Activated effector memory CD4-positive, alpha-beta T cell treated with Interleukin-2 at 50 U/mL for 16 hours (primary cell): ENCODE measurements at regions not wholly inside any gene's neighbourhood (a gene's known extent, or its start where the extent isn't known, plus 50 kb on each side); places are given as distances from the start of the nearest gene placed in this dataset.

Experiments used
- DNase-seq: peaks from one replicate; pipeline ENCODE4 v3.0.0-alpha.2; 2020

DNA sequence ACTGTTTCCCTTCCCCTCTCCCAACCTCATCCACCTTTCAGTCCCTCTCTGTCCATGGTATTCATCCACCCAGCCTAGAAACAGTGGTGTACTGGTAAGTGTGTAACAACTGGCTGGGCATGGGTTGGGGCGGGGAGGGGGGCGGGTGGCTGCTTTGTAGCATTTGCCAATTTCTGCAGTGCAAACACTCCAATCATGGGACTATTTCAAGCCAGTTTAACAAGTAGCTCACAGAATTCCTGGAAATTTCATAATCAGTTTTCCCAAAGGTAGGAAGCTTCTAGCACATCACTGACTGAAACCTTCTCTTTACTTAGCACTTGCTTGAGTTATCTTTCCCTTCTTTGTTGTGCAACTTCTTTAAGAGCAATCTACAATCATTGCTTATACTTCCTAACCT lies 100.8 kb upstream of the WASF3 start:
- DNase-seq, result no peak

DNA sequence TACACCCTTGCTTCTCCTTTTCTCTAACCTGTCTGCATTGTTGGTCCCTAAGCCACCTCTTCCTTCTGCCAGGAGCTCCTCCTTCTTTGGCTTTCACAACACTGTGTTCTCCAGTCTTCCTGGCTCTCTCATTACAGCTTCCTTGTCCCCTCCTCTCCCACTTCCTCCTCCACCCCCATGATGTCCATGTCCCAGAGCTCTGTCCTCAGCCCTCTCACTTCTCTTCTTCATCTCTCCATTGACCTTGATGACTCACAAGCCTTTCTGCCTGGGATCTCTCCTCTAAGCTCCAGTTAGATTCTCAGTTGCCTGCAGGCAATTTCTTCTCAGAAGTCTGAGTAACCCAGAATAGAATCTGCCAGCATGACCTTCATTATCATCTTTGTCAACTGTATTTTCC lies 100.3 kb upstream of the WASF3 start:
- DNase-seq, result no peak

DNA sequence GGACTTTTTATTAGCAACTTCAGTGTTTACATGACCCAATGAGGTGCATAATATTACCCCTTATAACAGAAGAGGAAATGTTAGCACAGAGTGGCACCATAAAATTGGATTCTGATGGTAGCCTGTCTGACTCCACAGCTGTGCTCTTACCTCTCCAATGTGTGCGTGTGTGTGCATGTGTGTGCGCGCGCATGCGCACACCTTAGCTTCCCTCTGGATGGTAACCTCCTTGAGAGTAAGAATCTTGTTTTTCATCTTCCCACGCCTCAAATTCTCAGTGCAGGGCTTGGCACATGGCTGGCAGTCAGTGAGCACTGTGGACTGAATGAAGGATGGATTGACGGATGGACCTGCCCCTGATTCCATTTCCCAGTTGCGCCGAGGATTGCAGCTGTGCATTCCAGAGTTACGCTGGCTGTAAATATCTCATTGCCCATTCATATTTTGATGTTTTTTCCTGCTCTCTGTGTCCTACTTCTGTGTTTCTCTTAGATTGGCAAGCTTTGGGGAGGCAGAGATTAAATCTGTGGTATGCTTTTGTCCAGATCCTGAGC lies 99.2 kb upstream of the WASF3 start:
- no peak for DNase-seq

DNA sequence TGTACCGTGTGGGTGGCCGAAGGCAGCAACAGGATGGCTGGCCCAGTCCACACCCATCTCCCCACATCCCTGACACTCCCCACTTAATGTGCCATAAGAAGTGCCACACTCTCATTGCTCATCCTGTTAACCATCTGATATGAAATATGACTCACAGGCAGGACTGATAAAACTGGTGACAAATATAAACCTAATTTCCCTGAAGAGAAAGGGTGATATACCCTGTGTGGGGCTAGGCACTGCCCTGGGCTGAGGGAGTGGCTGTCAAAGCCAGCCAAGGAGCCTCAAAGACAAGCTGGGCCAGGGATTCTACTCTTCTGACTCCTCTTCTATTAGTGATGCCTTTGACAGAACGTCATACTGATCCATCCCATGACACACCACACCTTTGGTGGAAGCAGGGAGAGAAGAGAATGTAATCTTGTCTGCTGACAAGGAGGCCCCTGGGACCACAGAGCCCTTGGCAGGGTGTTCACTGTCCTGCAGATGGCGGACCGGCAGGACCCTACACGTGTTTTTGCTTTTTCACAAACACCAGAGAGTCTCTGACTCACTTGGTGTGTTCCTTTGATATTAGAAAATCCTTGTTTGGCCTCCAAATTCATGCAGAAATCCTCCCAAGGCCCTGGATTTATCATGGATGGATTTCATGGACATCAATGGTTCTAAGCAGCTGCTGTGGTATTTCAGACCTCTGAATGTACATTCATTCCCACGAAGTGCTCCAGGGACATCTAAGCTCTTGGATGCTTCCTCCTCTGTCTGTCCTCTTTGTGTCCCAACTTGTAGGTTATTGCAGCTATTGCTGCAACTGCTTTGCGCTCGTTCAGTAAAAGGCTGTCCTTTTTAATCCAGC lies 98.0 kb upstream of the WASF3 start:
- DNase-seq, result no peak

DNA sequence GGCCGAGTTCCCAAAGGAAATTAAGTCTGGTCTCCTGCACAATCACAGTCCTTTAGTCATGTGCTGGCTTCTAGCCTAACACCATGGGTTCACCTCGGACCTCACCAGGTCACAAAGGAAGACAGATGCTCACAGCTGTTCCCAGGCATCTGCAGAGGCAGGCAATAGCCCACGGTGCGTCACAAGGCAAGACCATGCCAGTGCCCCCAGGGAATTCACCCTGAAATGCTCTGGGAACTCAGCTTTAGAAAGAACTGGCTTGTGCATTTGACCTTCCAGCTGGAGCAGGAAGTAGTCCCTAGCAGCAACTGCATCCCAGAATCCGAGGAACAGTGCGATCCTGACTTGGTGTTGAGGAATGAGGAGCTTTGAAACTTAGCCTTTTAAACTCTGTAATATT lies 96.8 kb upstream of the WASF3 start:
- DNase-seq, result no peak

DNA sequence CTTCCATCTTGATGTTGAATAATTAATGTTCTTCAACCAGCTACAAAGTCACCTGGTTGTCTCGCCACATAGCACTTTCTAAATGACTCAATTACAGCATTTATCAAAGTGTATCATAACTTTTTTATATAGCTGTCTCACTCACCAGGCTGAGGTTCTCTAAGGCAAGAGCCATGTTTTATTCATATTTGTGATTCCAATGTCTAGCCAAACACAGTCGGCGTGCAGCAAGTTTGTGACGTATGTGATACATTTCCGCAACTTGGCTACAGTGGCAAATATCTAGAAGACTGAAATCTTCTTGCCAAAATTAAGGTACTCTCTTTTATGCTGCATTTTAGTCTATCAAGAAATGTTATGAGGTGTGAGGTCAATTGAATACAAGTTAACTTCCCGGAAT lies 94.2 kb upstream of the WASF3 start:
- DNase-seq, result no peak

DNA sequence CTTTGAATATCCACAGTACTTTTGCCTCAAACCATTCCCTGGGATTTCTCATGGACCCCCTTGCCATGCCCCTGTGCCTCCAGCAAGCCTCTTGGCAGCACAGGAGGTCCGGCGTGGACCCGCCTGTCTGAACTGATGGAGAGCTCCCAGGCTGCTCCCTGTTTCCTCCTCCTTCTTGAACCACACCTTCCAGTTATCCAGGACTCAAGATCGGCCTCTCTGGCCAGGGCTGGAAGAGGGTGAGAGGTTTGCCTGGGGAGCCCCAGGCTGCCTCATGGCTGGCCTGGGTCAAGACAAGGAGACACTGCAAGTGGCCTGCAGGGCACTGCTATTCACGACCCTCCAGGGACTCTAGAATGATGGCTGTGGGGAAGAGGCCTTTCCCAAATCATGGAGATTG lies 93.6 kb upstream of the WASF3 start:
- DNase-seq, result no peak

DNA sequence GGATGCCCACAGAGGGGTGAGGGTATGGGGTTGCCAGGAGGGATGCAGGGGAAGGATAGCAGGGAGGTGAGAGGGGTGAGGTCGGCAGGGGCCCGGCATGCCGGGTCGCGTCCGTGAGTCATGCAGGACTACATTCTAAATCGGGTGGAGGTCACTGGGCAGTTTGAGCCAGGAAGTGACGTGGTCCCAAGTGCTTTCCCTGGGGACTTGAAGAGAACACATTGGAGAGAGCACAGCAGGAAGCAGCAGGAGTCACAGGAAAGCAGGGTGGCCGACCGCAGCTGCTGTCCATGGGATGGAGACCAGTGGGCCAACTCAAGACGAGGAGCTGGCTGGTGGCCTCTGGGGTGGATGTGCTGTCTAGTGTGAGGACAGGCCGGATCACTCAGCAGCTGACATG lies 92.0 kb upstream of the WASF3 start:
- no peak for DNase-seq

DNA sequence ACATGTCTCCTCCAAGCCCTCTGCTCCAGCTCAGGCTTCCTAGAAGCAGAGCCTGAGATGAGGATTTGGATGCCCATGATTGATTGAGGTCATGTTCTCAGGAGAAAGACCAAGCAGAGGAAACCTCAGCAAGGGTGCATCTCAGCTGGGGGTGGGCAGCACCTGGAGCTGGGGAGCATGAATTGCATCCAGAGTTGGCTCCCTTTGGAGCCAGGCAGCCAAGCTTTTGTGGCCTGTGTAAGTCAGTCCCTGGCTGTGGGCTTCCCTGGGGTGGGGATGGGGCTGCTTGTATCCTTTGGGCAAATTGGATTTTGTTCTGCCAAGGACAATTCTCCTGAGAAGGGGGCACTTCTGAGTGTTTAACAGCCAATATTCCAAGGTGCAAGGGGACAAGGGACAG lies 91.5 kb upstream of the WASF3 start:
- no peak for DNase-seq

DNA sequence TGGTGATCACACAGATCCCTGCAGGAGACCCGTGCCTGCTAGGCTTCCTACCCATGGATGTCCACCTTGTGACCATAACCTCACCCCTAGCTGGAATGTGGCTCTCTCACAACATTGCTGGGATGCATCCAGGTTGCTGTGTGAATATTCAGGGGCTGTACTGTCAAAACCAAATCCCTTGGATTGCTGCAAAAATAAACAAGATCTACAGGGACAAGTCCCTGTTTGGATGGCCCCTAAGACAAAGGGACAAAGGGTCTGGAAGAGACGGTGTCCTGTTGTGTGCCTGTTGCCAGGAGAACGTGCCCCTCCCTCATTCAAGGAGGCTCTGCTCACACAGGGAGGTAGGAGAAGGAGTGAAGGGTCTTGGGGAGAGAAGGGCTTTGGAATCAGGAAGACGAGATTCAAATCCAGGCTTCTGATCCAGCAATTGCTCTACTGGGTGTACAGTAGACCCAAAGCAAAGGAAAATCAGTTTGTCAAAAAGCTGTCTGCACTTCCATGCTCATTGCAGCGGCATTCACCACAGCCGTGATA lies 89.2 kb upstream of the WASF3 start:
- DNase-seq, result no peak

DNA sequence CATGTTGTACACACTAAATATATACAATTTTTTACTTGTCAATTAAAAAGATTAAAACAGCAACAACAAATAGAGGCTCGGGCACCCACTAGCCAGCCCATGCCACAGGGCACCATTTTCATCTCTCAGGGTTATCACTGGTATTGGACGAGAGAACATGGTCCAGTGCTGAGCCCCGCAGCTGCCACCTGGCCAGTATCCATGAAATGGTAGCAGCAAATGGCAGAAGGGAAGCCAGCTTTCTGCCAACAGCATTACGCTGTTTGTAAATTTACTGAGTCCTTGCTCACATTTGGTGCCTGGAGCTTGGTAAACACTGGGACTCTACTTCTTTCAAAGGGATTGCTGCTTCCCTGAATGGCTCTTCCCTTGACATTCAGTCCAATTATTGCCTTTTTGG lies 87.9 kb upstream of the WASF3 start:
- no peak for DNase-seq

DNA sequence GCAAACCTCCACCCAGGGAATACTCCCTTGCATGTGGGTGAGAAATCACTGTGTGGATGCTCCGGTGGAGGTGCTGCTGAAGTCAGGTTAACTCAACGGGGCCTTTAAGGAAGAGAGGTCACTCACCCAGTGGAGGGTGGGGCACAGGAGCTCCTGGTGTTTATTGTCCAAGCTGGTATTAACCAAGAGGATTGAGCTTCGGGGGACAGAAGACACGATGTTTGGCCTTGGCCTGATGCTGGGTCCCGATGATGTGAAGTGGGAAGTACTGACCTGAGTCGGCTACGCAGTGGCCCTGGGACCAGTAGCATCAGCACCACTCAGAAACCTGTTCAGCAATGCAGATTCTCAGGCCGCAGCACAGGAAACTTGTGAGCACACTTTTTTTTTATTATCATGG lies 85.7 kb upstream of the WASF3 start:
- no peak for DNase-seq

DNA sequence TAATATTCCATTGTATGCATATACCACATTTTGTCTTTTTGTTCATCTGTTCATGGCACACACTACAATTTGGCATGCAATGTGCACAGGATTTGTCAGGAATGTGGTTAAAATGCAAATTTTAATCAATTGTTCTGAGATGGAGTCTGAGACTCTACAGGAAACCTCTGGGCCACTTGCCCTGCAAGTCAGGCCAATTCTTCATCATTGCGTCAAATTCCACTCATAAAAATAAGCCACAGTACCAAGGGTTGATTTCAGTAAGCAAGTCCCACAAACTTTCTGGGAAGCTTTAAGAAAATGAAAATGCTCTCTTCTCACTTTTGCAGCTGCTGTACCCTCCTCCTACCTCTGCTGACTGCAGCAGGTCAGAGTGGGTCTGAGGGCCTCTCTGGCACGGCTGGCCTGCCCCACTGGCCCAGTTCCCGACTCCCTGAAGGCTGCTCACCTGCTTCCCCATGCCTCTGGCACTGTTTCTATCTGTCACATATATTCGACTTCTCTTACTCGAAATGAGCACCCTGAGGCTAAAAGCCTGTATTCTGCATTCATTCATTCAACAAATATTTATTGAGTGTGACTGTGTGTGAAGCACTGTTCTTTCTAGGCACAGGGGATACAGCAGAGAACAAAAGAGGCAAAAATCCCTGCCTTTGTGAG lies 83.8 kb upstream of the WASF3 start:
- DNase-seq, result no peak

DNA sequence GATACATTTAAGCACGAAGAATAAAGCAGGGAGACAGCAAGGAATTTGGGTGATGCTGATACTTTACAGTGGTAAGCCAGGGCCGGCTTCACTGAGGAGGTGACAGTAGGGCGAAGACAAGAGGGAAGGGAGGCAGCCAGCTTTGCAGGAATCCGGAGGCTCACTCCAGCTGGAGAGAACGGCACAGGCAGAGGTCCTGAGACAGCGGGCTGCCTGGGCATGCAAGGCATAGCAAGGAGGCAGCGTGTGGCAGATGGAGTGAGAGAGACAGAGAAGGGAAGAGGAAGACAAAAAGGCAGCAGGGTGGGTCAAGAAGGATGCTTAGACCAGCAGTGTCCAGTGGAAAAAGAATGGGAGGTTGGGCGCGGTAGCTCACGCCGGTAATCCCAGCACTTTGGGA lies 83.2 kb upstream of the WASF3 start:
- DNase-seq, result no peak

DNA sequence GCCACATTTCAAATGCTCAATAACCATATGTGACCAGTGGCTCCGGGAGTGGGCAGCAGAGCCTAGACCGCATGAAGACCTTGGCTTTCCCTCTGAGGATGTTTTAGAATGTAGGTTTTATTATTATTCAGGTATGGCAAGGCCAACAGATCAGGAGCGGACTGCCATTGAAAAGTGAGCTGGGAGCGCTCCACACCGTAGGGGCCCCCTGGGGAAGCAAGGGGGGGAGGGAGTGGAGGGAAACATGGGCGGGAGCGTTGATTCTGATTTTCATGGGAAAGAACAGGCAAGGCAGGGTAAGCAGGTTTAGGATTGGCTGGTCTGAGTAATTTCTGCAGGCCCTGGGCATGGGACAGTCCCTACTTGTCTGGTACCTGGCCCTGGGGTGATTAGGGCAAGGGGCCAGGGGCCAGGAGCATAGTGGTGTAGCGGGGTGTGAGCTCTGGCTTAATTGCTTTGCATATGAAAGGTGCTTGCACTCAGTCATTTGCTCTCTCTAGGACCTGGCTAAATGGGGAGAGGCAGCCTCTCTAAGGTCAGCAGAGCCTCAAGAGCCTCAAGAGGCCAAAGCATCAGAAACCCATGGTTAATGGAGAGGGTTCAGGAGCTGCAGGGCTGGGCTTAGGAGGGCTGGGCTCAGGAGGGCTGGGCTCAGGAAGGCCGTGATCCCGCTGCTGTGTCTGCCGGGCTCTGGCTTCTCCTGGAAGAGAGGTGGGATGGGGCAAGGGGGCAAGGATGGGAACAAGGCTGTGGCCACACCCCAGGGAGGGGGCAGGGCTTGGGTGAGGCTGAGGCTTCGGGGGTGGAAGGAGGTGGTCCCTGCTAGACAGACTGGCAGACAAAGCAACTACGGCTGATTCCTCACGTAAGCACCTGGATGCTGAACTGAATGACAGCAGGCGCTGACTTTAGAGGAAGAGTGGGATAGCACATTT lies 82.0 kb upstream of the WASF3 start:
- DNase-seq, result no peak

DNA sequence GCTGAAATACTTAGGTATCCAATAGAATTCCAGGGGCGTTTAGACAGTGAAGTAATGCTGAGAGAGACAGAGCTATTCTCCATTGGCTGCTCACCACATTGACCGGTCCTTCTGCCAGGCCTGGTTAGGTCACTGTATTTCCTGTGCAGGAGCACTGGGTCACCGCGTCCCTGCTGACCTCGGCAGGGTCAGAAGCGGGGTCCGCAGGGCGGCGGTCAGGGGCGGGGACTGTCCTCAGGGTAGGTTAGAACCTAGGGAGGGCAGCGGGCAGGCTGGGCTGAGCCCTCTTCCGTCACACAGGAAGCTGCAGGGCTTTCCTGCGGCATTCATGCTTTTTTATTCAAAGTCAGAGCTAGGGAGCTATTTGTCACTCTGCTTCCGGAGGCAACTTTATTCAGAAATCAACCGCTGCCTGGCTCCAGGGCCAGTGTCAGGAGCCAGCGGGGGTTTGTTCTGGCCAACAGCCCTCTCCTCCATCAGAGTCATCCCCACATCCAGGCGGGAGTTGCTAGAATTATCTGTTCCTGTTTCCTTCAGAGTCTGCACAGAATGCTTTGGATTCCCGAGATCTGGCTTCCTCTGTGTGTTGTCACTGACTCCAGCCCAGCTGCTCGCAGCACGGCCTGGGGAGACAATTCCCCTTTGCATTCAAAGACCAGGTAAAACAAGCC lies 81.2 kb upstream of the WASF3 start:
- DNase-seq, result peak; percentile 1

DNA sequence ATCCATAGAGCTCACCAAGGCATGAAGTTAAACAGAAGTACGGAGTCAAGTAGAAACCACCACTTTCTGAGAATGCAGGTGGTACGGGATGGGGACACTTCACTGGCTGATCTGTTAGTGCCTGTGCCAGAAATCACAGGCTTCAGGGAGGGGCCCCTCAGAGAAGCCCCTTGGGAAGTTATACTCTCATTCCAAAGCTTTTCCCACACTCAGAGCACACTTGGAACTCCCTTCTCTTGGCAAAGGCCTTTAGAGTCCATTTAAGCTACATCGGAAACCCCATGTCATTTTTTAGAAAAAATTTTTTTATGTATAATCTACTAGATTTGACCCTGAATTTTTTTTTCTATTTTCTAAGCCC lies 80.7 kb upstream of the WASF3 start:
- no peak for DNase-seq

DNA sequence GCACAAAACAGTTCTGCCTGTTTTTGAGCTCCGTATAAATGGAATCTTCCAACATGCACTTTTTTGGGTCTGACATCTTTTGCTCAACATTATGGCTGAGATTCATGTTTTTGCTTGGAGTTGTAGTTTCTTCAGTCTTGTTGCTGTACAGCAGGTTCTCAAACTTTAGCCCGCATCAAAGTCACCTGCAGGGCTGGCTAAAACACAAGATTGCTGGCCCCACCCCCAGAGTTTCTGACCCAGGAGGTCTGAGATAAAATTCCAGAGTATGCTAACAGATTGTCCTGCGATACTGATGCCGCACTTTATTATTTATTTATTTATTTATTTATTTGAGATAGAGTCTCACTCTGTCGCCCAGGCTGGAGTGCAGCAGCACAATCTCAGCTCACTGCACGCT lies 79.8 kb upstream of the WASF3 start:
- no peak for DNase-seq

DNA sequence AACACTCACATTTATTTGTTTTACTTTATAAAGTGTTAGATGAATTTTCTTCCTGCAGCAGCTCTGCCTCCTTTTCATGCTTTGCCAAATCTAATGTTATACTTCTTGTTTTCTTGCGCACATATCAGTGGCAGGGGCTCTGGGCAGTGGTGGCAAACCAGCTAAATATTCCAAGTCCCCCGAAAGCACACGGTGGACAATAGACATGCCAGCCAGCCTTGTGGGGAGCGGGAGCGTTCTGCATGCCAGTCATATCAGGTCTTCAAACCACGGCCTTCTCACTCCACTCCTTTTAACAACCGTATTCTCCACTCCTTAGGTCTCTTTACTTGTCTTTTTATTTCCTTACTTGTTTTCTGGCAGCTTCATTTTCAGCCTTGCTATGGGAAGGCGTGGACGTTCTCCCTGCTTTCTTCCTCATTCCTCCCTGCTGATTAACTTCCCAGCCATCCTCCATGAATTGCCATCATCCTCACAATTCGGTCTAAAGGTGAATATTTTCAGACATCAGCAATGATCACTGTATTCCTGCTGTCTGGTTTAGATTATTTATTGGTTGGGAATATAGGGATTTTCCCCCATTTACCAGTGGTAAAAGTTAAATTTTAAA lies 77.1 kb upstream of the WASF3 start:
- no peak for DNase-seq

DNA sequence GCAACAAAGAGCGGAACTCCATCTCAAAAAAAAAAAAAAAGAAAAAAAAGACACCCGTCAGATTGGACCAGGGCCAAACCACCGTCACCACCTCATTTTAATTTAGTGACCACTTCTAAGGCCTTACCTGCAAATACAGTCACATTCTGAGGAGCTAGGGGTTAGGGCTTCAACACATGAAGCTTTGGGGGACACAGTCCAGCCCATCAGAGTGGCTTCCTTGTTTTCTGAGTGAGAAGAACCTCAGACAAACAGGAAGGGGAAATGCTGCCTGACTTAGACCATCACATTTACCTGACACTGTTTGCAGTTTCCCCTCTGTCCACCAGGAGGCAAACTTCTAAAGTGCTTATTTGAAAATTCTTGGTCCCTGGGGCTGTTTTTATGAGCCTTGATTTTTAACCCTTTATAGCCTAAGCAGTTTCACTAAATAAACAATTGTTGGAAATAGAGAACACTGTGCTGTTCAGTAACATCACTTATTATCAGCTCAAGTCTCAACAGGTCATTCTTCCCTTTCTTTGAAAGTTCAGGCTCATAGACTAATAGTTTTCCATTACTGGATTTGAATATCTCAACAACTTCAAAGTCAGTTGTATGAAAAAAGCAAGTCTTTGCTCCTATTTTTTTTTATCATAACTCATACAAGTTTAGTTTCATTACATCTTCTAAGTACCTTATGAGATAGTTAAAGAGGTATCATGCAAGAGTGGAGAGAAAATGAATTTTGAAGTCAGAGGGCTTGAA lies 74.9 kb upstream of the WASF3 start:
- DNase-seq, result peak; percentile 45

DNA sequence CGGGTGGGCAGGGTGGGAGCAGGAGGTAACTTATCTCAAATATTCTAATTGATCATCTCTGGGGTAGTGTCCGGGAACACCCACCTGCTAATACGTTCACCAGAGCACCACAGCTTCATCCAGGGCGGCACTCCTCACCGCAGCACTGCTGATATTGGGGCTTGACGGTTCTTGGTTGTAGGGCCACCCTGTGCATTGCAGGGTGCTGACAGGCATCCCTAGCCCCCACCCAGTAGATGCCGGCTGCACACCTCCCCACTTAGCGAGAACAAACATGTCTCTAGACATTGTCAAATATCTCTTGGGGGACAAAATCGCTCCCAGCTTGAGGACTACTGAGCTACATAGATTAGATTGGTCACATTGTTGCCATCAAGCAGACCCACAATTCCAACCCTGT lies 73.9 kb upstream of the WASF3 start:
- DNase-seq, result no peak
